ENCODE measurements at regions not wholly inside any gene's neighbourhood (a gene's known extent, or its start where the extent isn't known, plus 50 kb on each side); places are given as distances from the start of the nearest gene placed in this dataset.
"Not testable (repeated sequence)": the region's sequence is repeated elsewhere in the genome, so short reads cannot be mapped to it uniquely, and the experiment has no call there.

DNA sequence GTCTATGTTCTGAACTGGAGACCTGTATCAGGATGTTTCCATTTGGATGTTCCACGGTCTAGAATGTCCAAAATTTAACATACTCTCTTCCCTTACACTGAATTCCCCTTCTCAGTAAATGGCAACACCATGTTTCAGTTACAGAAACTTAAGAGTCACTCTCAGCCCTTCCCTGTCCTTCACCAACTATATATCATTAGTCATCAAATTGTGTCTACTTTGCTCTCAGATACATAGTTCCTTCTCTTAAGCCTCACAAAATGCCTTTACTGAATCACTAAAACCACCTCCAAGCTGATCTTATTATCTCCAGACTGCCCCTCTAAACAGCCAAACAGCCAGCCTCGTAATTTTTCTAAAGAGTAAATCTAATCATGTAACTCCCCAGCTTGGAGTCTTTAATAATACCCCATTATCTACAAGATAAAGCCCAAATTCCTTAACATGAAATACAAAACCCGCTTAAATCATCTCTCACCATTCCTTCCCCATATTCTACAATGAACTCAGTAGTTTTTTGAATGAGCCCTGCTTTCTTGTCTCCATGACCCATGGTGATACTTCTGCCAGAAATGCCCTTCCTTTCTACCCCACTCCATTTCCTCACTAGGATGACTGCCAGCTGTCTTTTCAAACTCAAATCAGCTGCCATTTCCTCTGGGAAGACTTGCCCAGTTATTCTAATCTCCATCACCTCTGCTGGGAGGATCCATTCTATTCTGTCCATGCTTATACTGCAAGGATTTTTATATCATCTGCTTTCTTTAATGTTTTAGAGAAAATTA is 102.7 kb upstream of the ARHGAP42 start:
- no peak for DNase-seq

DNA sequence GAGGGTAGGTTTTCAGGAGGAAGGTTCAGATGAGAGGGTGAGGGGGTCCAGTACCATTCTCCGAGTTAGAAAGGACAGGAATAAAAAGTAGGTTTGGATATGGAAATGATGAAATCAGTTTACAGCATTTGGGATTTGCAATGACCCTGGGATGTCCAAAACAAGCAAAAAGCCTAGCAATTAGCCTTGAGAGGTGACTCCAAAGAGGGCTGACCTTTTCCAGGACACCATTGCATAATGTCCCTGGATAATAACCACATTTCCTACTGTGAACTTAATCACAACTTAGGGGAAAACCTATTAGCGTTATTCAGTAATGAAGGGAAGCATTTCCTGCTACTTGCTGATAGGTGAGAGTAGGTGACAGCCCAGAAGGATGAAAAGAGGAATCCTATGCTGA is 101.4 kb upstream of the ARHGAP42 start:
- DNase-seq, result no peak

DNA sequence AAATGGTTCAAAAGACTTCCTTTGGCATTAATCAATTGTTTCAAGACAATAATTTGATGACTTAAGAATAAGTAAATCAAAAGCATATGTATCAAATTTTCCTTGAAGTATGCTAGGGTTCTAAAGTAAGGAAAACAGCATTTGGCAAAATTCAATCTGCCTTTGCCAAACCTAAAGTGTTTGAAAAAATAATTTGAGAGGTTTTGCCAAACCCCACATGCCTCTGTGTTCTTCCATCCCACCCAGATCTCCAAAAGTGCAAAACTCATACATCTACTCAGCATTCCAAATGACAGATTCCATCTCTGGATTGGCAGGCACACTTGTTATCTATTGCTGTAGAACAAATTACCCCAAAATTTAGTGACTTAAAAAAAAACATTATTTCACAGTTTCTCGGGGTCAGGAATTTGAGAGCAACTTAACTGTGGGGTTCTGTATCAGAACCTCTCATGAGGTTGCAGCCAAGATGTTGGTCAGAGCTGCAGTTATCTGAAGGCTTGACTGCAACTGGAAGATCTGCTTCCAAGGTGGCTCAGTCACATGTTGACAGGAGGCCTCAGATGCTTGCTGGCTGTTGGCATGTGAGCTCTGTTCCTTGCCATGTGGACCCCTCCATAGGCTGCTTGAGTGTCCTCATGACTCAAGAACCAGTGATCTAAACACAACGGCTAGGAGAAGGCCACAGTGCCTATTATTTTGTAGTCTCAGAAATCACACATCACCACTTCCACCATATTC is 100.6 kb upstream of the ARHGAP42 start:
- no peak for DNase-seq

DNA sequence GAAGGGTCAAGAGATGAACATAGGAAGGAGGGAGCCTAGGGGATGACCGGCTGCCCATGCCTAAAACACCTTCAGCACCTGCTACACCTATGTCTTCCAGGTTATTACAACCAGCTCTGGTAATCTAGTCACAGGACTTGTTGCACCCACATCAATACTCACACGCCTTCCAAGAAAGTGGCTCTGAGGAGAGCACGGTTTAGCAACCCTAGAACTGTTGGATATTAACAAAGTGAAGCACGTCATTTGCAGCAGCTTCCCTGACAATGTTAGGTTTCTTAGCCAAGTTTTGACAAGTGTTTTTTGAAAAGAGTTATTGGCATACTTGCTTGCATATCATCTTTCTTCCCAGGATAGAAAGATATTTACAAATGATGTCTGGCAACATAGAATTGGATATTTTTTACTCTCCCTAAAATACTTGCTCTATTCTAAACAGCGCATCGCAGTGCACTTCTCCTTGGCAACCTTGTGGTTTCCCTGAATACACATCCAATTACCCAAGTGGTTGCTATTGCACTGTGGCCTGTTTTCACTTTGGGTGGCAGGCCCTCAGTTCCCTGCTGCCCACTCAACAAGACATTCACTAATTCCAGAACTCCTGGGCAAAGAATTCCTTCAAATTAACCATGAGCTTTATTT is 94.3 kb upstream of the ARHGAP42 start:
- no peak for DNase-seq

DNA sequence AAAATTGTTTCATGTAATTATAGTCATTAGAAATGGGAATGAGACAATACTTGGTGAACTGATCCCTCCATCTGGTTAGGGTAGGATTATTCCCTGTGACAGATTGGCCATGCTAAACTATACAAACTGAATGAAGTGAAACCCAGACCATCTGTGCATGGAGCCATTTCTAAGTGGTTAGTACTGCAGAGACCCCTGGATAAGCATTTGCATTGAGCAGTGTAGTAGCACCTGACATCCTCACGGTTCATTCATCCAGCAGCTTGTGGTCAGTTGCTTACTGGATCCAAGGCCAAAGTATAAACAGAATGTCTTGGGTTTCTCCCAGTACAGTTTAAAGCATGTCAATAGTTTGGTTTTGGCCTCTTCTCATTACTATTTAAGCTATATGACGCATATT is 93.8 kb upstream of the ARHGAP42 start:
- DNase-seq, result no peak

DNA sequence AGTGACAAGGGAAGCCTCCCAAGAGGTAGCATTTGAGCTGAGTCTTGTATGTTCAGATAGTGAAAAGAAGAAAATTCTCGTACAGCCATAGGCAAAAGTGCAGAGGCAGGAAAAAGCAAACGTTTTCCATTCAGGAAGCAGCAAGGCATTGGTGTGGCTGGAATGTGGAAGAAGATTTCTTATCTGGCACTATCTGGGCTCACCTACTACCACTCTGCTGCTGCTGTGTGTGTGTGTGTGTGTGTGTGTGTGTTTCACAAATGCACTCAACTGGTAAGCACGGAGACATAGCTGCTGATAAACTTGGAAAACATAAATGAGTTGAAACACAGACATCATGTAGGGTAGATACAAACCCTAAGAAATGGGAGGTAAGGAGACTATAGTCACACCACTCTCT is 92.8 kb upstream of the ARHGAP42 start:
- DNase-seq, result no peak

DNA sequence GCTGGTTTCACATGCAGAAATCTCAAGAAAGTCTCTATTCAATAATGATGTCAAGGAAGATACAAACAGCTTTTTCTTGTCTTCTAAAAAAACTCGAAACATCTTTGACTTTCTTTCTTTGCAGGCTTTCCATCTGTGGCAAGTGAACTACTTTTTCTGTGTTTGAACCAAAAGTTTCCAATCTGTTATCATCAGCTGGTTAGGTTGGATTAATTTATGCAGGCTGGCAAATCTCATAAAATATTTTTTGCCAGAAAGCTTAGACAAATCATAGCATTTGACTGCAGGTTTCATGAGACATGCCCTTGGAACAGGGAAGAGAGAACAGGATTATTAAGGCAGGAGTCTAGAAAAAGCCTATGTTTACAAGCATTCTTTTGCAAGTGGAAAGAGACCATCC is 86.1 kb upstream of the ARHGAP42 start:
- no peak for DNase-seq

DNA sequence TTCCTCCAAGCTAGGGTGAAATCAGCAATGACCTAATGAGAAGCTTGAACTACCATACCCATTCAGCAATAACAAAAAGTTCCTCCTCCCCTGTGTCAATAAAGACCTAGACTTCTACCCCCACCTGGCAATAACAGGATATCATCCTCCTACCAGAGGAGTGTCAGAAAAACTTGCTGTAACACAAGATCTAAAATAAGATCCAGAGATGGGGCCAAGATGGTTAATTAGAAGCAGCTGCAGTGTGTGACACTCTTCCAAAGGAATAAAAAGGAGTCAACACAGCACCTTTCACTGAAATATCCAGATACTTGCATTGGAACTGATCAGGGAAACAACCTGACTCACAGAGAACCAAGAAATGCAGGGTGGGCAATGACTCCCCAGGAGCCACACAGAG is 84.4 kb upstream of the ARHGAP42 start:
- DNase-seq, result no peak

DNA sequence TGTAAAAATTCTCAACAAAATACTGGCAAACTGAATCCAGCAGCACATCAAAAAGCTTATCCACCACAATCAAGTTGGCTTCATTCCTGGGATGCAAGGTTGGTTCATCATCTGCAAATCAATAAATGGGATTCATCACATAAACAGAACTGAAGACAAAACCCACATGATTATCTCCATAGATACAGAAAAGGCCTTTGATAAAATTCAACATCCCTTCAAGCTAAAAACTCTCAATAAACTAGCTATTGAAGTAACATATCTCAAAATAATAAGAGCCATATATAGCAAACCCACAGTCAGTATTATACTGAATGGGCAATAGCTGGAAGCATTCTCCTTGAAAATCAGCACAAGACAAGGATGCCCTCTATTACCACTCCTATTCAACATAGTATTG is 79.3 kb upstream of the ARHGAP42 start:
- DNase-seq, result not testable (repeated sequence)

DNA sequence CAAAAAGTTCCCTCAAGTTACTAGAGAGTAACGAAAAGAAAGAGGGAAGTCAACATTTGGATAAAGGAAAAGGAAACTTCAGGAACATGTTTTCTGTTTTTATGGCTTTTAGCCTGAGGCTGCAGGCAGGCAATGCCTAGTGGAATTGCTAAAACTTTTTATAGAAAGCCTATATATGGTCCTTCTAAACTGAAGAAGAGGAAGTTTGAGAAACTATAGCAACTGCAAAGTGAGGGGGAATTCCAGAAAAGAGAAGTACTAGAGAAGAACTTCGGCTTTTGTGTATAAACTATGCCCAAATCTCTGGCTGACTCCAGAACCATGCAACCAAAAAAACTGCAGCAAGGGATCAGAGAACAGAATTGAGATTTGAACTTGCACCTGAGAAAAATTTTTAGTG is 74.3 kb upstream of the ARHGAP42 start:
- peak; percentile 30 to 68 (median 52) for DNase-seq

DNA sequence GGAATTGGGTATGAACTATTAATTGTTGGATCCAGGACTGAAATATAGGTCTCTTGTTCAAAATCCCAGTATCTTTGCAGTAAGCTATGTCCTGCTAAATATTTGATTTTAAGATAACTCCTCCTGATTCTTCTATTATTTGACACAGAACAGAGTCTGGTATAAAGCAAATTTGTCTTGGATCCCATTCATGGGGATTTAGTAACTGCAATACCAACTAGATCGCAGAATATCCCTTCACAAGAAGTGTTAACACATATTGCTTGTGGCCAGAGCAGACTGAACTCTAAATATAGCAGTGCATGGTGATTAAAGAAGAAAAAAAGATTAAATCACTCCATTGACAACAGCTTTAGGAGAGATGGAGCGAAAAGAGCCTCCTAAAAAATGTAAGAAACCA is 68.2 kb upstream of the ARHGAP42 start:
- DNase-seq, result no peak

DNA sequence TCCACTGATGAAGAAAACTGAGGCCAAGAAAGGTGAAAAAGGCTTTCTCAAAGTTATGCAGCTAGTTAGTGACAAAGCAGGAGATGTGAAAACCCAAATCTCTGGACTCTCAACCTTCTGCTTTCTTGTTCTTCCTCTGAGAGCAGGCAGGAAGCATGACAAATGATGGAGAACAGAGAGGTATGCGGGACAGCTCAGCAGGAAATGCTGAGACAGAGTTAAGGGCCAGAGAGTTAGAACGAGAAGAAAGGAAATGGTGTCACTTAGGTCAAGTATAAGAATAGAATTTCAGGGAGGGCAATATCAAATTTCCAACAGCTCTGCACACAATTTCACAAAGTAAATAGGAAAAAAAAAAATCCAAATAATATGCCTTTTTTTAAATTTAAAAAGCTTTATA is 67.6 kb upstream of the ARHGAP42 start:
- no peak for DNase-seq

DNA sequence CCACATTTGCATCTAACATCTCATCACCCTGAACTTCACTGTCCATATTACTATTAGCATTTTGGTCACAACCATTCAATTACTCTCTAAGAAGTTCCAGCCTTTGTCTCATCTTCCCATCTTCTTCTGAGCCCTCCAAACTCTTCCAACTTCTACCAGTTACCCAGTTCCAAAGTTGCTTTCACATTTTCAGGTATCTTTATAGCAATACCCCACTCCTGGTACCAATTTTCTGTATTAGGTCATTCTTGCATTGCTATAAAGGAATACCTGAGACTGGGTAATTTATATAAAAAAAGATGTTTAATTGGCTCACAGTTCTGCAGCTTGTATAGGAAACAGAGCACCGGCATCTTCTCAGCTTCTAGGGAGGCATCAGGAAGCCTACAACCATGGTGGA is 64.7 kb upstream of the ARHGAP42 start:
- no peak for DNase-seq

DNA sequence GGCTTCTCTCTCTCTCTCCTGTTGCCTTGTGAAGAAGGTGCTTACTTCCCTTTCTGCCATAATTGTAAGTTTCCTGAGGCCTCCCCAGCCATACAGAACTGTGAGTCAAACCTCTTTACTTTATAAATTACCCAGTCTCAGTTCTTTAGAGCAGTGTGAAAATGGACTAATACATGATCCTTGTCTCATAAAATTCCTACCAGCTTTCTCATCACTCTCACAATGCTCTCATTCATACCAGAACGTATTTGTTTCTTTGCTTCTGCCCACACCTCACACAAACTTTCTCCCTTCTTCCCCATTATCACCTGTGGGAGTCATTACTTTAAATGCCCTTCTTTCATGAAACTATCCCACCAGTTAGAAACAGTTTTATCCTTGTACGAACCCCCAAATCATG is 62.7 kb upstream of the ARHGAP42 start:
- DNase-seq, result no peak

DNA sequence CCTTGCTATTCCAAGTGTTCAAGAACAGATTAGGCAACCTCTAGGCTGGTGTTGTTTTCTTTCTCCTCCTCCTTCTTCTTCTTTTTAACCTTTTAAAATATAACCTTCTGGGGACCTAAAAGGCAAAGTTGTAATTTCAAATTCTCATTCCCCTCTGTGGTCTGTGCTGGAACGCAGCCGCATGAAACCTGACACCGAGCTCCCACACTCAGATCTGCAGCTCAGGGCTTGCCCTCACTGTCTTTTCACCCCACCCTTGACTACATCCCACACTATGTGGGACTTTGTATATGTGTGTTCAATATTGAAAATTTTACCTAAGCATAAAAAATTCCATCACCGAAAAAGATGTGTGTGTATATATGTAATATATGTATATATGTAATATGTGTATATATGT is 62.0 kb upstream of the ARHGAP42 start:
- DNase-seq, result no peak

DNA sequence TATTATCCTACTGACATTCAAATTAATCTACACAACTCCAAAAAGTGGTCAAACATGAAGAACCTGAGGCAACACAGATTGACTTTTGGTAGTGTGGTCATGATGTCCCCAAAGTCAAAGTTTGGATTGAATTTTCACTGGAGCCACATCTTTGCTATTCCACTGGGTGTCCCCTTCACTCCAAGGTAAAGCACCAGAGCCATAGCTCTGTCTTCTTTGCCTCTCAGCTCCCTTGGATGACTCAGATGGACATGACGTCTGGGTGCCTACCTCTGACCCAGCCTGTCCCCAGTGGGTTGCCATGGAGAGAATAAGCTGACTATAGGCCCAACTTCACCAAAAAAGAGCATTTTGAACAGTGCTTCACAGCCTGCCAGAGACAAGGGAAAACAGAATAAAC is 57.4 kb upstream of the ARHGAP42 start:
- no peak for DNase-seq

DNA sequence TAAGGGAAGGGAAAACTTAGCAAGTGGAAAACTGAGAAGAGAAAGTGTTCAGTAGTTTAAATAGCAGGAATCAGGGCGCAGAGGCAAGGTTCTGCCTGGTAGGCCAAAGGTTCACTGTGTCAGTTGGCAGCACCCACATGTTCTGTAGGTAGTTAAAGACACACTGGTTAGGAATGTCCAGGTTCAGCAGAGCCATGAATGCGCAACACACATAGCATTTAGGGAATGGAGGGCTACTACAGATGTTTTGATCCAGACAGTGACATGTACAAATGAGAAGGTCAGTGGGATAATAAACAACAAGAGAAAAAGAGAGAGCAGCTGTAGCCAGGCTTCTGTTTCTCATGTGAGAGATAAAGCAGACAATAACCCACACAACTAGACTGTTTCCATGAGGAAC is 56.2 kb upstream of the ARHGAP42 start:
- no peak for DNase-seq

DNA sequence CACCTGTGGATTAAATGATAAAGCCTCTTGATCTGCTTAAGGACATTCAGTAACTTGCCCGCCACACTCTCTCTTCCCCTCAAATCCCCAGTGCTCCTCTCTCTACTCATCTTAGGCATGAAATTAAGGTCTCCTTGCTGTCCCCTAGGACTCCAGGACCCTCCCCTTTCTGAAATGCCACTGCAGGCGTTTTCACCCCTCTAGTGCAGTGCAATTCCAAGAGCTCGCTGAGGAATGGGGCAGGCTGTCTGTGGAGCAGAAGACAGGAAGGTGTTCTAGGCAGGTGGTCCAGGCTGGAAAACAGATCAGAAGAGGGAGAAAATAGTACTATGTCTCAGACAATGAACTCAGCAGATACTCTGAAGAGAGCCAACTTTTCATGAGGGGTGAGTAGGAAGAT is 55.8 kb upstream of the ARHGAP42 start:
- no peak for DNase-seq

DNA sequence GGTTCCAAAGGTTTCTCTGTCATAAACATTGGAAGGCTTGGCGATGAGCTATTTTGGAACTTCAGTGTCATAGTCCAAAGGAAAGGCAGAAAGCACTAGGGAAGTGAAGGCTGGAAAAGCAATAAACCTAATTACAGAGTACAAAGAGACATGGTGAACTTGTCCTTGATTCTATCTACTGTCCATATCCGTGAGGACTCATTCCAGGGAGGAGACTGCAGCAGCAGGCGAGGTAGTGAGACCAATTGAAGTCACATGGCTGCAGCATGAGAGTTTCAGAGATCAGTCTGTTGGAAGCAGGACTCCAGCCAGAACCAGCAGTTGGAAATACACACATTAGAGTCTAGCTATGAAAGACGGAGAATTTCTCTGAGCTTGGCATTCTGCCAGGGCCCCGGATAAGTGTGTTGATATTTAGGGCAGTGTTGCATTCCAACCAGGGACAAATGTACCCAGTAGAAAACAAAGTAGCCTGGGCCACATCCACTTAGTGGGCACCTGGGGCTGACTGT is 54.1 kb upstream of the ARHGAP42 start:
- DNase-seq, result no peak

DNA sequence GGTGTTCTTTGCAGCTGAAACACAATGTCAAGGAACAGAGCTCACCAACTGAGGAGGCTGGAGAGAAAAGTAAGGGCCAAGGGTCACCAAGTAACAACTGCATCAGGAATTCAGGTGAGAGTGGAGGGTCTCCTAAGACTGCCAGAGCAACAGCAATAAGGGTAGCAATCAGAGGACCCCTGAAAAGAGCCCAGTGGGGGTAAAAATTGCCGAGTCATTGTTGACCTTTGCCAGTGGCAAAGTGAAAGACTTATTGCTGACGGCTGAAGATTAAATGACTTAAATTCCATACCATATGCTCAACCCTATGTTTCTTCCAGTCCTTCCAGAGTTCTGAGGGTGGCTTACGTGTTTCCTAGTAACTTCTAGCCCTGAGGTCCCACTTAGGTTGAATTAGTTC is 51.9 kb upstream of the ARHGAP42 start:
- DNase-seq, result no peak

DNA sequence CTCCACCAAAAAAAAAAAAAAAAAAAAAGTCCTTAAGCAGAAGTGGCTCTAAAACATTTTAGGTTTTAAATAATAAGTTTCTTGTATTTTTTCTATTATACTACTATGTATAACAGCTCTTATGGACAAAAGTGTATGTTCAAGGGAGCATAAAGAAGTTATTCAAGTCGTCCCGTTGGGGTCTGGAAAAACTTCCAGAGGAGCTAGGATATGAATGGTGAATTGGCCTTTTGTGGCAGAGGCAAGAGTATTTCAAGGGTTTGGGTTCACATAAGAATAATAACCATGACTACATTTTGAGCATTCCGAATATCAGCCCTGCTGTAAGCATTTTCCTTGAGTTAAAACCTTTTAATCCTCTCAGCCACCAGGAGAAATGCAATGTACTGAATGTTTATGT is 50.6 kb upstream of the ARHGAP42 start:
- no peak for DNase-seq
